Activated CD8-positive, alpha-beta memory T cell treated with anti-CD3 and anti-CD28 coated beads, Interleukin-2, amount 10 ng/mL, durations not matched to agents 7 days and 5 days (primary cell): ENCODE measurements at regions not wholly inside any gene's neighbourhood (a gene's known extent, or its start where the extent isn't known, plus 50 kb on each side); places are given as distances from the start of the nearest gene placed in this dataset.
"Not testable (repeated sequence)": the region's sequence is repeated elsewhere in the genome, so short reads cannot be mapped to it uniquely, and the experiment has no call there.

Experiments used
- ATAC-seq: fragments of 150-1000 bp; cut with Tn5 transposase; one replicate; pipeline ENCODE4 v1.10.0; 2021; ENCODE audit warnings: moderate library complexity
- CTCF ChIA-PET: fragments of 350-600 bp; sonication (Branson Sonifier 250); formaldehyde crosslinking; loops from one replicate; lab custom pipeline; 2021; ENCODE audit warnings: antibody characterized with exemption; lab: Charles Lee
- DNase-seq: peaks from one replicate; pipeline ENCODE4 v3.0.0-alpha.2; 2020
- H3K27ac Mint-ChIP-seq: one replicate; pipeline ENCODE4 v1.8.0; 2021; ENCODE audit warnings: mild to moderate bottlenecking, mixed read lengths
- H3K27me3 Mint-ChIP-seq: one replicate; pipeline ENCODE4 v1.8.0; 2021; ENCODE audit warnings: mixed read lengths
- H3K36me3 Mint-ChIP-seq: one replicate; pipeline ENCODE4 v1.8.0; 2021; ENCODE audit warnings: mild to moderate bottlenecking, mixed read lengths
- H3K4me1 Mint-ChIP-seq: one replicate; pipeline ENCODE4 v1.8.0; 2021; ENCODE audit warnings: mixed read lengths
- H3K4me3 Mint-ChIP-seq: one replicate; pipeline ENCODE4 v1.8.0; 2021; ENCODE audit warnings: mild to moderate bottlenecking, moderate library complexity, mixed read lengths
- H3K9me3 Mint-ChIP-seq: one replicate; pipeline ENCODE4 v1.8.0; 2022; ENCODE audit warnings: low read depth, mixed read lengths

DNA sequence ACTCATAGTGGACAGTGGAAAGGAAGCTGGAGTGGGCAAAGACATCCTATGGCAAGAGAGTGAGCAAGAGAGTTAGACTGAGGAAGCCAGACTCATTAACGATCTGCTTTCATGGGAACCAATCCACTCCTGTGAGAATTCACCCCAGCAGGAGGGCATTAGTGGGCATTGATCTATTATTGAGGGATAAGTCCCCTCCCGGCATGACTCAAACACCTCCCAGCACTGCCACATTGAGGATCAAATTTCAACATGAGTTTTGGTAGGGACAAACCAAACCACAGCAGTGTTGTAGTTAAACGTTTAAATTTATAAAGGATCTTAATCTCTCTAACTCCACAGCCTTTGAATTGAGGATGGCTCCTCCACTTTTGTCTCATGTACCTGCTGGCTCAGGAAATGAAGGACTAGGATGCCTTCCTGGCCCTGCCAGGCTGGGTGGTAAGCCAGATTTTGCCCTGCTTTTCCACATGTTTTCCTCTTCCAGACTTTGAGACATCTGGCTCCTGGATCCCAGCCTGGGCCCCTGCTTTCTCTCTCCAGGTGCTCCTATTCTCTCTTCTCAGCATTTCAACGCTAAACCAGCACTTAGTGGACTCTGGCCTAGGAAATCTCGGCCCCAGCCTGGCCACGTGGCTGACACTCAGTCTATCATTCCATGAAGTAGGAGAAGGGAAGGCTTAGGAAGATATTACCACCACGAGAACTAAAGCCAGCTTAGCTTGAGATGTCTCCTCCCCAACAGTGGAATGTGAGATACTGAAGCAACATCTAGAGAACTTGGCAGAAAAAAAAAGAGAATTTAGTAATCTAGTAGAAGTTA is 96.5 kb upstream of the PIP4K2A start:
- Mint-ChIP-seq H3K36me3 (no peaks in the 10 kb centered on the region), H3K9me3 (no peaks in the 10 kb centered on the region), H3K27me3 (peaks cover 2% of the 10 kb centered on the region), H3K4me3 (no peak overlapping the region), H3K27ac (no peak overlapping the region), H3K4me1 (no peaks in the 10 kb centered on the region)
- DNase-seq, result no peak
- CTCF ChIA-PET, result no interaction called here
- no peak for ATAC-seq

DNA sequence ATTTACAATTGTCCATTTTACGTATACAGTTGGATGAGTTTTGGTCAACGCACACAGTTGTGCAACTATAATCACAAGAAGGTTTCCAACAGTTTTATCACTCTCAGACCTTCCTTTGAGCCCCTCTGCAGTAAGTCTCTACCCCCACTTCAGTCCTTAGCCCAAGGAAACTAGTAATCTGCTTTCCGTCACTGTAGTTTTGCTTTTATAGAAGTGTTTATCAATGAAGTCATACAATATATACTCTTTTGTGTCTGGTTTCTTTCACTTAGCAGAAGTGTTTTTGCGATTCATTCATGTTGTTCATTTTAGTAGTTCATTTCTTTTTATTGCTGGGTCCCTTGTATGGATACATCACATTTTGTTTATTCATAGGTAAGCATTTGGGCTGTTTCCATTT is 92.9 kb upstream of the PIP4K2A start:
- Mint-ChIP-seq H3K36me3 (no peaks in the 10 kb centered on the region), H3K4me3 (no peak overlapping the region), H3K4me1 (no peaks in the 10 kb centered on the region), H3K27ac (no peak overlapping the region), H3K9me3 (no peaks in the 10 kb centered on the region), H3K27me3 (peaks cover 8% of the 10 kb centered on the region)
- DNase-seq (no peak), ATAC-seq (no peak)
- CTCF ChIA-PET, result no interaction called here

DNA sequence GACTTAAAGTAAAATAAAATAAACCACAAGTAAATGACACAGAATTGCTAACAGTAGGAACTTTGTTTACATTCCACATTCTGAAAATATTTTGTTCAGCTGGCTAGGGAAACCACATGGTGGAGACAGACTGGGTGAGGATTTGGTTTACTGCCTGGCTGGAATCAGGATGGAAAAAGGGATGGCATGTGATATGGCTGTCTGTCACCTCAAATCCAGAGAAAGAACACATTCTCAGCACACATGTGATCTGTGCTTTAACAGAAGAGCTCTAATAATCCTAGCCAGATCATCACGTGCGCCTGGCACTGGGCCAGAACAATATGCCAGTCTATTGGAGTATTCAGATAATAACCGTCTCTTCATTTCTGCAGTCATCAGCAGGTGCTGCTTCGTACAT is 90.9 kb upstream of the PIP4K2A start:
- H3K9me3 Mint-ChIP-seq, result no peaks in the 10 kb centered on the region
- H3K36me3 Mint-ChIP-seq, result no peaks in the 10 kb centered on the region
- CTCF ChIA-PET, result interaction anchor here (0.5 kb wide), 1 partner anchor 41 kb away, joined by 3 read pairs; no protein-coding TSS in a partner anchor
- no peak overlapping the region for H3K4me3 Mint-ChIP-seq
- H3K27ac Mint-ChIP-seq, result no peak overlapping the region
- H3K4me1 Mint-ChIP-seq, result no peaks in the 10 kb centered on the region
- H3K27me3 Mint-ChIP-seq, result peaks cover 8% of the 10 kb centered on the region
- ATAC-seq (no peak), DNase-seq (no peak)

DNA sequence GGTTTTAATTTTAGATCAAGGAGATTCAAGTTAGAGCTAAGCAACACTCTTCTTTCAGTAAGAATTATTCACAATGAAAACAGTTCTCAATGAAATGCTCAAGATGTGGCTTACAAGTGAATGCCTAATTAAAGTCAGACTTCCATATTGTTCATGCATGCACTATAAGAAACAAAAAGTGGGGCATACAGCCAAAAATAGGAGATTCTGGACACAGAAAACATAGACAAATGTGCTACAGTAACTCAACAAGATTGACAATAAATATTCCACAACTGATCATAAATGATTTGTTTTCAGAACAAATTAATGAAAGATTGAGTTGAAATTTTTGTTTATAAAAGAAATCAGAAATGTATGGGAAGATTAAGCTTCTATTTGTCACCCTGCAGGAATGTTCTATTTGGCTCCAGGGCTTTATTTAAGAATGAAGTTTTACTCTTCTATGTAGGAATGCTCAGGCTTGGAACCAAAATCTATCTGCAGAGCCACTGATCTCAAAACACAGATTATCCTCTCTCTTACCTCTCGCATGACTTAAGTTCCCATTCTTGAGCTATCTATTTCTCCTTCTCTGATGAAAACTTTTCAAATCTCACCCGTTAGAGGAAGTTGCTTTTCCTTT is 89.0 kb upstream of the PIP4K2A start:
- no peaks in the 10 kb centered on the region for H3K4me1 Mint-ChIP-seq

DNA sequence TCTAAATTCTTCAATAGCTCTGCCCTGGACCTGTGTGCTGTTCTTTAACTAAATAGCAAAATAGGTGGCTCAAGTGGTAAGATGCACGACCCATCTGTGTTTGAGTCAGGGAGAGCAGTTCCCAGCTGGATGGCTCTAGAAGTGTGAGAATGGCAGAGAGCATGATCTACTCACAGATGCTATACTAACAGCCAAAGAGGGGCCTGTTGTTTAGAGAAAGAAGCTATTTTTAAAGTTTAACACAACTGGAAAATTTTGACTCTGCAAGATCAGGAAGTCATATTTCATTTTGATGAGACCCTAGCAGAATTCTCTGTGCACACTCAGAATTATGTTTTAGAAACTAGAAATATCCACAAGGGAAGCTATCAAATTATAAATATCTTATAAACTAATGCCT is 87.4 kb upstream of the PIP4K2A start:
- H3K4me1 Mint-ChIP-seq, result no peaks in the 10 kb centered on the region
- ATAC-seq, result no peak
- H3K36me3 Mint-ChIP-seq, result no peaks in the 10 kb centered on the region

More for the DNA sequence above, 89.0 kb upstream of the PIP4K2A start:
- H3K27me3 Mint-ChIP-seq, result peaks cover 6% of the 10 kb centered on the region
- no peak for ATAC-seq
- H3K36me3 Mint-ChIP-seq, result no peaks in the 10 kb centered on the region
- H3K9me3 Mint-ChIP-seq, result no peaks in the 10 kb centered on the region
- no peak for DNase-seq
- H3K4me3 Mint-ChIP-seq, result no peak overlapping the region
- no peak overlapping the region for H3K27ac Mint-ChIP-seq
- CTCF ChIA-PET, result interaction anchor here (0.8 kb wide), 1 partner anchor 186 kb away, joined by 3 read pairs; no protein-coding TSS in a partner anchor

DNA sequence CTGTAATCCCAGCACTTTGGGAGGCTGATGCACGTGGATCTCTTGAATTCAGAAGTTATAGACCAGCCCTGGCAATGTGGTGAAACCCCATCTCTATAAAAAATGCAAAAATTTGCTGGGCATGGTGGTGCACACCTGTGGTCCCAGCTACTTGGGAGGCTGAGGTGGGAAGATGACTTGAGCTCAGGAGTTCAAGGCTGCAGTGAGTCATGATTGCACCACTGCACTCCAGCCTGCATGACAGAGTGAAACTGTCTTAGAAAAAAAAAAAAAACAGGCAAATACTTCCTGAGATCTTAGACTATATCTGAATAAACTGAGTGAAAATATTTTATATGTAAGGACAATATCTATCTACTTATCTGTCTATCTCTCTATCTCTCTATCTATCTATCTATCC is 83.4 kb upstream of the PIP4K2A start:
- H3K27me3 Mint-ChIP-seq, H3K4me3 Mint-ChIP-seq, CTCF ChIA-PET, ATAC-seq, H3K4me1 Mint-ChIP-seq, H3K36me3 Mint-ChIP-seq, H3K9me3 Mint-ChIP-seq, DNase-seq, H3K27ac Mint-ChIP-seq: not testable (repeated sequence)

More for the DNA sequence above, 87.4 kb upstream of the PIP4K2A start:
- Mint-ChIP-seq H3K27me3 (peaks cover 6% of the 10 kb centered on the region), H3K27ac (no peak overlapping the region), H3K9me3 (no peaks in the 10 kb centered on the region), H3K4me3 (no peak overlapping the region)
- no peak for DNase-seq
- CTCF ChIA-PET, result interaction anchor here (0.6 kb wide), 1 partner anchor 266 kb away, joined by 3 read pairs; no protein-coding TSS in a partner anchor

DNA sequence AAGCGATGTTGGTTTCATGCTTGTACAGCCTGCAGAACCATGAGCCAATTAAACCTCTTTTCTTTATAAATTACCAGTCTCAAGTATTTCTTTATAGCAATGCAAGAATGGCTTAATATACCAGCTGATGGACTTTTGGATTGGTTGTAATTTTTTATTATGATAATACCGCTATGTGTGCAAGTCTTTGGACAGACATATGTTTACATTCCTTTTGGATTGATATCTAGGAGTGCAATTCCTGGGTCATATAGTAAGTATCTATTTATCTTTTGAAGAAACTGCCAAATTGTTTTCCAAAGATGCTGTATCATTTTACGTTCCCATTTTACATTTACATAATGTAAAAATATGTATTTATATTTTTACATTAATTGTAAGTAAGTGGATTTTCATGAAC is 81.2 kb upstream of the PIP4K2A start:
- DNase-seq (no peak), ATAC-seq (no peak)
- Mint-ChIP-seq H3K27me3 (no peaks in the 10 kb centered on the region), H3K4me1 (no peaks in the 10 kb centered on the region), H3K9me3 (no peaks in the 10 kb centered on the region), H3K36me3 (no peaks in the 10 kb centered on the region), H3K4me3 (no peak overlapping the region), H3K27ac (no peak overlapping the region)
- CTCF ChIA-PET, result no interaction called here

DNA sequence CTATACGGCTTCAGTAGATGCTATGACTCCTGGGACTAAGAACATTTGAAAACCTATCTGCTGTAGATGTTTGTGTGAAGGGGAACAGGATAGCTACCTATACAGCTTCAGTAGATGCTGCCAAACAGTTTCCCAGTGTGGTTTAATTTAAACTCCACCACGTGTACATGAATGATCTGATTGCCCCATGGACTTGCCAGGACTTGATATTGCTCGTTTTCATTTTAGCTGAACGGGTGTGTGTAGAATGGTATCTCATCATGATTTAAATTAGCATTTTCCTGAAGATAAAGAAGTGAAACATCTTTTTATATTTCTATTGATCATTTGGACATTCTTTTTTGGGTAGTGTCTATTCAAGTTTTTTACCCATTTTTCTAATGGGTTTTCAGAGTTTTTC is 77.8 kb upstream of the PIP4K2A start:
- Mint-ChIP-seq H3K4me1 (no peaks in the 10 kb centered on the region), H3K27me3 (no peaks in the 10 kb centered on the region), H3K9me3 (no peaks in the 10 kb centered on the region), H3K27ac (no peak overlapping the region), H3K4me3 (no peak overlapping the region), H3K36me3 (no peaks in the 10 kb centered on the region)
- CTCF ChIA-PET, result no interaction called here
- no peak for ATAC-seq
- no peak for DNase-seq

DNA sequence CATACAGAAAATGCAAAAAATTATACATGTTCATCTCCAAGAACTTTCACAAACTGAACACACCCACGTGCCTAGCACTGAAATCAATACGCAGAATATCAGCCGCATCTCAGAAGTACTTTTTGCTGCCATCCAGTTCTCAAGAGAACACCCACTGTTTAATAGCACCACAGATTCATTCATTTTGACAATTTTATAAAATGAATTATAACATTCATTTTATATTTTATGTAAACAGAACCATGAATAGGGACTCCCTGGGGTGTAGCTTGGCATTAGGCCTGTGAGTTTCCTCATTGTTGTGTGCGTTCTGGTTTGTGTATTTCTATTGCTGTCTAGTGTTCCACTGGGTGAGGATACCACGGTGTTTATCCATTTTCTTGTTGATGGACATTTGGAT is 77.3 kb upstream of the PIP4K2A start:
- Mint-ChIP-seq H3K4me3 (no peak overlapping the region), H3K4me1 (no peaks in the 10 kb centered on the region), H3K9me3 (no peaks in the 10 kb centered on the region), H3K27me3 (no peaks in the 10 kb centered on the region), H3K27ac (no peak overlapping the region), H3K36me3 (no peaks in the 10 kb centered on the region)
- no peak for ATAC-seq
- no peak for DNase-seq
- CTCF ChIA-PET, result no interaction called here

DNA sequence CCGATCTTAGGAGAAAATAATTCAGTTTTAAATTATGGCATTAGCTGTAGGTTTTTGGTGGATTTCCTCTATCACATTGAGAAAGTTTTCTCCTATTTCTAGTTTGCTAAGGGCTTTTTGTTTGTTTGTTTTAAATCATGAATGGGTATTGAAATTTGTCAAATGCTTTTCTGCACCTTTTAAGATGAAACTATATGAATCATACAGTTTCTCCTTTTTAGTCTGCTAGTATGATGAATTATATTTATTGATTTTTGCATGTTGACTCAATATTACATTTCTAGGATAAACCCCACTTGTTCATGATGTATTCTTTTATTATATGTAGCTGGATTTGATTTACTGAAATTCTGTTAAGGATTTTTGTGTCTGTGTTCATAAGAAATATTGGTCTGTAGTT is 70.3 kb upstream of the PIP4K2A start:
- Mint-ChIP-seq H3K4me3 (no peak overlapping the region), H3K4me1 (no peaks in the 10 kb centered on the region), H3K36me3 (no peaks in the 10 kb centered on the region), H3K9me3 (no peaks in the 10 kb centered on the region), H3K27ac (no peak overlapping the region), H3K27me3 (no peaks in the 10 kb centered on the region)
- no peak for DNase-seq
- no peak for ATAC-seq
- CTCF ChIA-PET, result no interaction called here

DNA sequence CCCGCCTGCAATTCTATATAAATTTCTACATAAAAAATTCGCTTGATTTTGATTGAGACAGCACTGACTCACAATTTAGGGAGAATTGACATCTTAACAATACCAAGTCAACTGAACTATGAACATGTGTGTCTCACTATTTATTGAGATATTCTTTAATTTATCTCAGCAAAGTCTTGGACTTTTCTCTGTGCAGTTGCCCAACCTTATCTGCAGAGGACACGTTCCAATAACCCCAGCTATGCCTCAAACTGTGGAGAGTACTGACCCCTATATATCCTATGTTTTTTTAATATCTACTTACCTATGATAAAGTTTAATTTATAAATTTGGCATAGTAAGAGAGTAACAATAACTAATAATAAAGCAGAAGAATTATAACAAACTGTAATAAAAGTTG is 69.4 kb upstream of the PIP4K2A start:
- CTCF ChIA-PET, result no interaction called here
- no peak overlapping the region for H3K4me3 Mint-ChIP-seq
- DNase-seq, result no peak
- H3K9me3 Mint-ChIP-seq, result no peaks in the 10 kb centered on the region
- no peaks in the 10 kb centered on the region for H3K27me3 Mint-ChIP-seq
- ATAC-seq, result no peak
- H3K36me3 Mint-ChIP-seq, result no peaks in the 10 kb centered on the region
- H3K4me1 Mint-ChIP-seq, result no peaks in the 10 kb centered on the region
- no peak overlapping the region for H3K27ac Mint-ChIP-seq

DNA sequence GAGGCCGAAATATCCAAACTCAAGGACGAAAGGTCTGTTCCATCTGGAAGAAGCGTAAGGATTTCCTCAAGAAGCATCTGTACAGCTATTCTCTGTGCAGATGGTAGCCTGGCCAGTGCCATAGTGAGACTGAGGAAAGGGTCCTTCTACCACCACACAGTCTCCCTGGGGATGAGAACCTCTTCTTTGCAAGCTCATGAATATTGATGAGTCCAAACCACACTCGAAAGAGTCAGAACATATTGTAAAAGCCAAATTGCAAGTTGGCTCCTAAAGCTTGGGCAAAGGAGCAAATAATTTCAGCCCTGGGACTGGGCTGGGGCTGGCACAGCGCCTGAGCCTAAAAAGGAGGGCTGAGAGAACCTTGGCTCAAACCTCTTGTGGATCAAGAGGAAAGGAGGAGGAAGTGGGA is 66.1 kb upstream of the PIP4K2A start:
- CTCF ChIA-PET, result no interaction called here
- no peaks in the 10 kb centered on the region for H3K27me3 Mint-ChIP-seq
- no peaks in the 10 kb centered on the region for H3K4me1 Mint-ChIP-seq
- H3K36me3 Mint-ChIP-seq, result peaks cover 5% of the 10 kb centered on the region
- DNase-seq, result no peak
- H3K9me3 Mint-ChIP-seq, result peaks cover 4% of the 10 kb centered on the region
- H3K4me3 Mint-ChIP-seq, result no peak overlapping the region
- H3K27ac Mint-ChIP-seq, result no peak overlapping the region
- ATAC-seq, result no peak

DNA sequence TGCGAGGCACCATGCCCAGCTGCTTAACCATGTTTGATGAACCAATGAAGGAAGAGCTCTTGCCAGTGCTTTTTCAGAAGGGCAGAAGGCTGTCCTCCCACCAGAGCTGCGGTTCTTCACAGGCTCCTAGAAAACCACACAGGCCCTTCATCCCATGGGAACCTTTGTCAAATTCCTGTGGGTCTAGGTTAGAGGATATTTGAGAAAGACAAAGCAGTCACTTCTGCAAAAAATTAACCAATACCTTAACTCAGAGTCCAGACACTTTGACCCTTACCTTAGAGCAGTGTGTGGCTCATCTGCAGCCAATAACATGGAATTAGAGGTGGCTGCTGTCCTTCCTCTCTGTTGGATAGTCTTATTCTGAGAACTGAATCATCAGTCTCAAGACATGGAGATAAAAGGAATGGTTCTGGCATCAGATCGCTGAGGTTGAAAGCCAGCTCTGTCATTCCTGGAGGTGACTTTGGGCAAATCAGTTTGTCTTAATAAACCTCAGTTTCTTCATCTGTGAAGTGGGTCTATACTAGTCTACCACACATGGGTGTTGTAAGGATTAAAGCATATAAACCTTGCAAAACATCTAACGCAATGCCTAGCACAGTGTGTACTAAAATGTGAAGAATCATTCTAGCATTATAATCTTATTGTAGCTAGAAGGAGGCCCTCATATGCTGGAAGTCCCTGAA is 65.1 kb upstream of the PIP4K2A start:
- CTCF ChIA-PET, result no interaction called here
- no peaks in the 10 kb centered on the region for H3K27me3 Mint-ChIP-seq
- DNase-seq, result no peak
- H3K4me1 Mint-ChIP-seq, result no peaks in the 10 kb centered on the region
- H3K9me3 Mint-ChIP-seq, result peaks cover 4% of the 10 kb centered on the region
- peaks cover 5% of the 10 kb centered on the region for H3K36me3 Mint-ChIP-seq
- no peak overlapping the region for H3K27ac Mint-ChIP-seq
- no peak for ATAC-seq
- no peak overlapping the region for H3K4me3 Mint-ChIP-seq

DNA sequence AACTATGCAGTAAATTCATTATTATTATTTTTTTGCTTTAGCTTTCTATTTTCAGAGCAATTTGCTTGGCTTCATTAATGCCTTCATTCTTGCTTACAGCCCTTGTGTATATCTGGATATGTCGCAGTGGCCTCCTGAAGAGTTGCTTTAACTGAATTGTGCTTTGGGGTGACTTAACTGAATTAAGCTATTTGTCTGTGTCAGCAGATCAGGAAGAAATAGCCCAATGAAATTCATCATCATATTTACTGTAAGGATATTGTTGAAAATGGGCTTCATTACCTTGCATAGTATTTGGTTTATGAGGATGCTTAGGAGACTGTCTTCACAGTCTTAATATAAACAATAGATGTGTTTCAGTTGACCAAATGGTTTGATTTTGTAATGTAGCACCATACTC is 59.7 kb upstream of the PIP4K2A start:
- peaks cover 9% of the 10 kb centered on the region for H3K36me3 Mint-ChIP-seq
- H3K27me3 Mint-ChIP-seq, result no peaks in the 10 kb centered on the region
- H3K4me3 Mint-ChIP-seq, result no peak overlapping the region
- no peak overlapping the region for H3K27ac Mint-ChIP-seq
- peaks cover 8% of the 10 kb centered on the region for H3K9me3 Mint-ChIP-seq
- DNase-seq (no peak), ATAC-seq (no peak)
- H3K4me1 Mint-ChIP-seq, result no peaks in the 10 kb centered on the region
- CTCF ChIA-PET, result no interaction called here
